ENCODE measurements at regions not wholly inside any gene's neighbourhood (a gene's known extent, or its start where the extent isn't known, plus 50 kb on each side); places are given as distances from the start of the nearest gene placed in this dataset.

- no peak for TF ChIP-seq FOXS1 (CRISPR knock-in tag; IDR thresholded peaks at IDR 0.05)
- TF ChIP-seq MYC (IDR thresholded peaks at IDR 0.05; ENCODE audit: borderline replicate concordance, low read length): no peak
These were observed 814.4 kb downstream of the TENT5A start (continued) for GRCh38 chr6:80938131-80938530.

- Histone ChIP-seq H3K4me3 (no peak overlapping the region), H3K4me1 (no peaks in the 10 kb centered on the region), H3K27ac (no peak overlapping the region), H3K9me3 (no peaks in the 10 kb centered on the region), H3K4me2 (no peak overlapping the region)
- TF ChIP-seq RFX5 (IDR thresholded peaks at IDR 0.05) (no peak), EHF (CRISPR knock-in tag; IDR thresholded peaks at IDR 0.05) (no peak), CEBPB (IDR thresholded peaks at IDR 0.05) (no peak), HOXB13 (CRISPR knock-in tag; IDR thresholded peaks at IDR 0.05; ENCODE audit: low read depth) (no peak), POLR2A (IDR thresholded peaks at IDR 0.05; ENCODE audit: low read length) (no peak), ZNF302 (CRISPR knock-in tag; IDR thresholded peaks at IDR 0.05) (no peak), E2F6 (IDR thresholded peaks at IDR 0.05; ENCODE audit: borderline replicate concordance, low read depth) (no peak), ZSCAN20 (CRISPR knock-in tag; IDR thresholded peaks at IDR 0.05) (no peak), RNF2 (IDR thresholded peaks at IDR 0.05; ENCODE audit: borderline replicate concordance, low read depth) (no peak), CBX2 (IDR thresholded peaks at IDR 0.05; ENCODE audit: borderline replicate concordance, low read depth) (no peak), MAZ (IDR thresholded peaks at IDR 0.05; ENCODE audit: borderline replicate concordance, low read depth, low read length) (no peak), ESRRA (IDR thresholded peaks at IDR 0.05; ENCODE audit: borderline replicate concordance, low read length) (no peak), CBX8 (IDR thresholded peaks at IDR 0.05) (no peak), BCL3 (IDR thresholded peaks at IDR 0.05) (no peak), TP53 (CRISPR knock-in tag; IDR thresholded peaks at IDR 0.05) (no peak), NFE2L2 (conservative IDR thresholded peaks at IDR 0.05; ENCODE audit: low read length) (no peak), HOXA7 (CRISPR knock-in tag; IDR thresholded peaks at IDR 0.05) (no peak), HDAC2 (IDR thresholded peaks at IDR 0.05) (no peak), CTCF (IDR thresholded peaks at IDR 0.05) (no peak), RAD21 (conservative IDR thresholded peaks at IDR 0.05 in 1 of 2, IDR thresholded peaks at IDR 0.05 in 1 of 2) (no peak)
- POLR2A ChIA-PET: no interaction called here
- ATAC-seq: no peak
- no peak for FAIRE-seq
- CTCF ChIA-PET: no interaction called here
- no peak for DNase-seq (ENCODE audit: low read depth in 1 of 2, low spot score in 1 of 2)
These were observed 820.1 kb downstream of the TENT5A start for GRCh38 chr6:80932359-80932758.

- FAIRE-seq: no peak
- ChIA-PET CTCF (no interaction called here), POLR2A (no interaction called here)
- Histone ChIP-seq H3K4me2 (no peak overlapping the region), H3K4me1 (no peaks in the 10 kb centered on the region), H3K9me3 (no peaks in the 10 kb centered on the region), H3K4me3 (no peak overlapping the region), H3K27ac (no peak overlapping the region)
- ATAC-seq: no peak
- DNase-seq (ENCODE audit: low read depth in 1 of 2, low spot score in 1 of 2): no peak
- no peak for TF ChIP-seq CHD2 (IDR thresholded peaks at IDR 0.05; ENCODE audit: low read length, partially characterized antibody)
- no peak for TF ChIP-seq FOSL2 (IDR thresholded peaks at IDR 0.05)
- TF ChIP-seq FOSL2 (CRISPR knock-in tag; IDR thresholded peaks at IDR 0.05): no peak
- no peak for TF ChIP-seq HES2 (IDR thresholded peaks at IDR 0.05)
- no peak for TF ChIP-seq MYC (IDR thresholded peaks at IDR 0.05; ENCODE audit: borderline replicate concordance, low read length)
- no peak for TF ChIP-seq RARB (CRISPR knock-in tag; IDR thresholded peaks at IDR 0.05)
- TF ChIP-seq RCOR1 (IDR thresholded peaks at IDR 0.05; ENCODE audit: low read depth, low read length): no peak
- no peak for TF ChIP-seq JUN (IDR thresholded peaks at IDR 0.05)
- TF ChIP-seq HOXB5 (CRISPR knock-in tag; IDR thresholded peaks at IDR 0.05): no peak
- no peak for TF ChIP-seq HMGXB4 (CRISPR knock-in tag; IDR thresholded peaks at IDR 0.05; ENCODE audit: borderline replicate concordance)
- TF ChIP-seq ELK1 (IDR thresholded peaks at IDR 0.05; ENCODE audit: low read depth, low read length): no peak
- TF ChIP-seq ZSCAN20 (CRISPR knock-in tag; IDR thresholded peaks at IDR 0.05): no peak
- no peak for TF ChIP-seq TFCP2L1 (CRISPR knock-in tag; IDR thresholded peaks at IDR 0.05)
- TF ChIP-seq EHMT2 (IDR thresholded peaks at IDR 0.05; ENCODE audit: low read depth): no peak
- TF ChIP-seq RAD21 (conservative IDR thresholded peaks at IDR 0.05 in 1 of 2, IDR thresholded peaks at IDR 0.05 in 1 of 2): no peak
These were observed 822.1 kb downstream of the TENT5A start for GRCh38 chr6:80930376-80930775.
